Neural progenitor cell (in vitro differentiated cells): ENCODE measurements at regions not wholly inside any gene's neighbourhood (a gene's known extent, or its start where the extent isn't known, plus 50 kb on each side); places are given as distances from the start of the nearest gene placed in this dataset.

ENCODE experiments used
- DNase-seq: peaks from one replicate; pipeline ENCODE4 v3.0.0-alpha.2; 2016; ENCODE audit warnings: low spot score
- H2AFZ ChIP-seq: fragments of 200-600 bp; sonication (generic); replicated peaks from 2 replicates; pipeline ENCODE4 v1.6.1; 2016; ENCODE audit warnings: antibody characterized with exemption
- H3F3A ChIP-seq: fragments of 200-600 bp; sonication (generic); 2 replicates; pipeline ENCODE4 v1.6.1; 2016; ENCODE audit warnings: antibody characterized with exemption, low read depth
- H3K27ac ChIP-seq: fragments of 200-600 bp; sonication (generic); 2 replicates; pipeline ENCODE4 v1.5.1; 2016; ENCODE audit warnings: mild to moderate bottlenecking
- H3K27me3 ChIP-seq: fragments of 200-600 bp; sonication (generic); 2 replicates; pipeline ENCODE4 v1.6.1; 2016; ENCODE audit warnings: mild to moderate bottlenecking, moderate library complexity
- H3K36me3 ChIP-seq: fragments of 200-600 bp; sonication (generic); 2 replicates; pipeline ENCODE4 v1.5.1; 2016
- H3K4me1 ChIP-seq: fragments of 200-600 bp; sonication (generic); 2 replicates; pipeline ENCODE4 v1.6.1; 2016; ENCODE audit warnings: mixed run types
- H3K4me2 ChIP-seq: fragments of 200-600 bp; sonication (generic); 2 replicates; pipeline ENCODE4 v1.6.1; 2016
- H3K4me3 ChIP-seq: fragments of 200-600 bp; sonication (generic); 2 replicates; pipeline ENCODE4 v1.5.1; 2016
- H3K79me2 ChIP-seq: fragments of 200-600 bp; sonication (generic); 2 replicates; pipeline ENCODE4 v1.6.1; 2016; ENCODE audit warnings: low read depth
- H3K9ac ChIP-seq: fragments of 200-600 bp; sonication (generic); 2 replicates; pipeline ENCODE4 v1.6.1; 2016
- H3K9me3 ChIP-seq: fragments of 200-600 bp; sonication (generic); 2 replicates; pipeline ENCODE4 v1.5.1; 2016; ENCODE audit warnings: low read depth
- H4K20me1 ChIP-seq: fragments of 200-600 bp; sonication (generic); 2 replicates; pipeline ENCODE4 v1.6.1; 2016; ENCODE audit warnings: low read depth
- H3K27ac Mint-ChIP-seq: 3 replicates; pipeline ENCODE4 v1.8.0; 2021; ENCODE audit warnings: mixed read lengths
- H3K27me3 Mint-ChIP-seq: 2 replicates; pipeline ENCODE4 v1.8.0; 2022; ENCODE audit warnings: low read depth, mild to moderate bottlenecking, inconsistent platforms, moderate library complexity, mixed read lengths; ENCODE audit not compliant: insufficient read depth
- H3K36me3 Mint-ChIP-seq: 3 replicates; pipeline ENCODE4 v1.8.0; 2021; ENCODE audit warnings: mixed read lengths
- H3K4me1 Mint-ChIP-seq: 3 replicates; pipeline ENCODE4 v1.8.0; 2021; ENCODE audit warnings: mixed read lengths
- H3K4me3 Mint-ChIP-seq: 3 replicates; pipeline ENCODE4 v1.8.0; 2021; ENCODE audit warnings: mild to moderate bottlenecking, moderate library complexity, mixed read lengths
- H3K9me3 Mint-ChIP-seq: 3 replicates; pipeline ENCODE4 v1.8.0; 2020; ENCODE audit warnings: mixed read lengths
- EZH2 ChIP-seq: fragments of 200-600 bp; sonication (generic); IDR thresholded peaks from 2 replicates; pipeline ENCODE4 v1.6.1; 2017; ENCODE audit warnings: antibody characterized with exemption, mild to moderate bottlenecking, moderate library complexity
- EZH2phosphoT487 ChIP-seq: fragments of 200-600 bp; sonication (generic); IDR thresholded peaks from 2 replicates; pipeline ENCODE4 v1.6.1; 2017; ENCODE audit warnings: antibody characterized with exemption
- TF ChIP-seq, protein P1 (sequence below): fragments of 200-600 bp; sonication (generic); IDR thresholded peaks from 2 replicates; pipeline ENCODE4 v1.5.1; 2017; ENCODE audit warnings: antibody characterized with exemption, mild to moderate bottlenecking

DNA sequence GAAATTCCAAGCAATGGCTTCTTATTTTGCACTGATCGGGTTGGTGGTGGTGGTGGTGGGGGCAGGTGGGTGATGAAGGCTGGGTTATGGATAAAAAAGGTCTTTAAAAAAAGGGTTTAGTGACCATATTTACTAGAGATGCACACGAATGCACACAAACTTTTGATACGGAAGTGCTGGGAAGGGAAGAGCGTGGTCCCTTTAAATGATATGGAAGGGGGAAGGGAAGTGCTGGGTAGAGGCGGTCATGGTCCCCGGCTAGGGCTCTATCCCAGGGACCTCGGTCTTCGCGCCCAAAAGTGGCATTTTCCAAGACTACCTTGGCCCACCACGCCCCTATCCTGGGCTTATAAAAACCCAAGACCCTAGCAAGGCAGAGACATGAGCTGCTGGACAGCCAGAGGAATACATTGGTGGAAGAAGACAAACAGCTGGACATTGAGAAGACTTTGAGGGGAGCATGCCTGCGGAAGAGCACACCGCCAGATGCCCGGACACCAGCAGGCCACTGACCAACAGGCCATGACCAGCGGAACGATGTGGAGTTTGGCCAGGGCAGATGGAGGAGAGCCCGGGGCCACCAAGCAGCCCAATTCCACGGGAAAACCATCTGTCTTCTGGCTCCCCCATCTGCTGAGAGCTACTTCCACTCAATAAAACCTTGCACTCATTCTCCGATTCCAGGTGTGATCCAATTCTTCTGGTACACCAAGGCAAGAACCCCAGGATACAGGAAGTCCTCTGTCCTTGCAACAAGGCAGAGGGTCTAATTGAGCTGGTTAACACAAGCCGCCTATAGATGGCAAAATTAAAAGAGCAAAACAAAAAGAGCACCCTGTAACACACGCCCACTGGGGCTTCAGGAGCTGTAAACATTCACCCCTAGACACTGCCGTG, 1720.2 kb downstream of the MRPL39 start:
- Histone ChIP-seq H3F3A (no peaks in the 10 kb centered on the region), H3K9me3 (no peaks in the 10 kb centered on the region), H3K79me2 (no peaks in the 10 kb centered on the region), H2AFZ (no peak overlapping the region), H3K4me3 (no peak overlapping the region), H3K27ac (no peak overlapping the region), H3K4me2 (no peak overlapping the region), H4K20me1 (no peaks in the 10 kb centered on the region), H3K9ac (no peak overlapping the region), H3K4me1 (no peaks in the 10 kb centered on the region), H3K36me3 (no peaks in the 10 kb centered on the region), H3K27me3 (no peaks in the 10 kb centered on the region)
- TF ChIP-seq, protein P1, sequence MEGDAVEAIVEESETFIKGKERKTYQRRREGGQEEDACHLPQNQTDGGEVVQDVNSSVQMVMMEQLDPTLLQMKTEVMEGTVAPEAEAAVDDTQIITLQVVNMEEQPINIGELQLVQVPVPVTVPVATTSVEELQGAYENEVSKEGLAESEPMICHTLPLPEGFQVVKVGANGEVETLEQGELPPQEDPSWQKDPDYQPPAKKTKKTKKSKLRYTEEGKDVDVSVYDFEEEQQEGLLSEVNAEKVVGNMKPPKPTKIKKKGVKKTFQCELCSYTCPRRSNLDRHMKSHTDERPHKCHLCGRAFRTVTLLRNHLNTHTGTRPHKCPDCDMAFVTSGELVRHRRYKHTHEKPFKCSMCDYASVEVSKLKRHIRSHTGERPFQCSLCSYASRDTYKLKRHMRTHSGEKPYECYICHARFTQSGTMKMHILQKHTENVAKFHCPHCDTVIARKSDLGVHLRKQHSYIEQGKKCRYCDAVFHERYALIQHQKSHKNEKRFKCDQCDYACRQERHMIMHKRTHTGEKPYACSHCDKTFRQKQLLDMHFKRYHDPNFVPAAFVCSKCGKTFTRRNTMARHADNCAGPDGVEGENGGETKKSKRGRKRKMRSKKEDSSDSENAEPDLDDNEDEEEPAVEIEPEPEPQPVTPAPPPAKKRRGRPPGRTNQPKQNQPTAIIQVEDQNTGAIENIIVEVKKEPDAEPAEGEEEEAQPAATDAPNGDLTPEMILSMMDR = no peak
- TF ChIP-seq EZH2phosphoT487 (no peak), EZH2 (no peak)
- DNase-seq = no peak
- Mint-ChIP-seq H3K36me3 (no peaks in the 10 kb centered on the region), H3K4me3 (no peak overlapping the region), H3K4me1 (no peaks in the 10 kb centered on the region), H3K27me3 (no peaks in the 10 kb centered on the region), H3K9me3 (no peaks in the 10 kb centered on the region), H3K27ac (no peak overlapping the region)

DNA sequence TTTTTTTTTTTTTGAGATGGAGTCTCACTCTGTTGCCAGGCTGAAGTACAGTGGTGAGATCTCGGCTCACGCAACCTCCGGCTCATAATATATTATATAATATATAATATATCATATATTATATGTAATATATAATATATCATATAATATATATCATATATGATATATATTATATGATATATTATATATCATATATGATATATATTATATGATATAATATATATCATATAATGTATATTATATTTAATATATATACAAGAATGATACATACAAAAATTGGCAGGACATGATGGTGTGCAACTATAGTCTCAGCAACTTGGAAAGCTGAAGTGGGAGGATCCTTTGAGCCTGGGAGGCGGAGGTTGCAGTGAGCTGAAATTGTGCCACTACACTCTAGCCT, 1725.5 kb downstream of the MRPL39 start:
- Mint-ChIP-seq H3K36me3 (no peaks in the 10 kb centered on the region), H3K9me3 (peaks cover 2% of the 10 kb centered on the region), H3K27me3 (no peaks in the 10 kb centered on the region), H3K27ac (no peak overlapping the region), H3K4me3 (no peak overlapping the region), H3K4me1 (no peaks in the 10 kb centered on the region)
- no peaks in the 10 kb centered on the region for H3K36me3 ChIP-seq
- H3K9me3 ChIP-seq = peaks cover 6% of the 10 kb centered on the region
- no peak for TF ChIP-seq EZH2phosphoT487
- TF ChIP-seq EZH2 = no peak
- TF ChIP-seq, protein P1 = no peak
- H2AFZ ChIP-seq = no peak overlapping the region
- no peak overlapping the region for H3K4me3 ChIP-seq
- H3K27me3 ChIP-seq = no peaks in the 10 kb centered on the region
- H3K79me2 ChIP-seq = no peaks in the 10 kb centered on the region
- no peak for DNase-seq
- H3F3A ChIP-seq = no peaks in the 10 kb centered on the region
- no peaks in the 10 kb centered on the region for H4K20me1 ChIP-seq
- H3K9ac ChIP-seq = no peak overlapping the region
- no peak overlapping the region for H3K27ac ChIP-seq
- no peak overlapping the region for H3K4me2 ChIP-seq
- H3K4me1 ChIP-seq = no peaks in the 10 kb centered on the region

DNA sequence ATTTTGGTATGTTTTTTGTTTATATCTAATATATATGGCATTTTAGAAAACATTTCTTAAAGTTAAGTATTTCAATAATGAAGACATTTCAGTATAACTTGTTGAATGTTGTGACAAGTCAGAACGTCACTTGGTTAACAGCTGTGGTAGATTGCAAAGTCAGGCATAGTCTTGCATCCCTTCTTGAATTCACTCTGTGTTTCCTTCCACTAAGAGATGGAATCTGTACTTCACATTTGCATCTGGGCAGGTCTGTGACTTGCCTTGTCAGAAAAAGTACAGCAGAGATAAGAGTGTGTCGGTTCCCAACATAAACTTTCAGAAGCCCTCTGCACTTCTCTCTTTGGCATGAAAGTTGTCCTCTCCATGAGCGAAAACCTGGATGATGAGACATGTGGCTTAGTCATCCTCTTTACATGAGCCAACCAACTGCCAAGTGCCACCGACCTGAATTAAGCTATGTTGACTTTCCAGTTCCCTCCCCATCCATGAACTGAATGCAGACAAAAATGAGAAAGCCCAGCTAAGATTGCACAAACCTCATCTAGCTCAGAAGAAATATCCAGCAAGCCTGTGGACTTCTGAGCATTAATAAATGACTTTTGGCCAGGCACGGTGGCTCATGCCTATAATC, 1730.2 kb downstream of the MRPL39 start:
- peaks cover 5% of the 10 kb centered on the region for H3K9me3 Mint-ChIP-seq
- Histone ChIP-seq H3K27ac (no peak overlapping the region), H3K4me2 (no peak overlapping the region), H3K4me3 (no peak overlapping the region), H3K36me3 (no peaks in the 10 kb centered on the region), H3K9ac (no peak overlapping the region), H3K79me2 (no peaks in the 10 kb centered on the region), H2AFZ (no peak overlapping the region), H3K9me3 (peaks cover 6% of the 10 kb centered on the region), H4K20me1 (no peaks in the 10 kb centered on the region), H3F3A (no peaks in the 10 kb centered on the region), H3K27me3 (no peaks in the 10 kb centered on the region), H3K4me1 (no peaks in the 10 kb centered on the region)
- no peaks in the 10 kb centered on the region for H3K4me1 Mint-ChIP-seq
- no peak for TF ChIP-seq EZH2
- H3K36me3 Mint-ChIP-seq = no peaks in the 10 kb centered on the region
- DNase-seq = no peak
- H3K27me3 Mint-ChIP-seq = no peaks in the 10 kb centered on the region
- H3K4me3 Mint-ChIP-seq = no peak overlapping the region
- no peak overlapping the region for H3K27ac Mint-ChIP-seq

DNA sequence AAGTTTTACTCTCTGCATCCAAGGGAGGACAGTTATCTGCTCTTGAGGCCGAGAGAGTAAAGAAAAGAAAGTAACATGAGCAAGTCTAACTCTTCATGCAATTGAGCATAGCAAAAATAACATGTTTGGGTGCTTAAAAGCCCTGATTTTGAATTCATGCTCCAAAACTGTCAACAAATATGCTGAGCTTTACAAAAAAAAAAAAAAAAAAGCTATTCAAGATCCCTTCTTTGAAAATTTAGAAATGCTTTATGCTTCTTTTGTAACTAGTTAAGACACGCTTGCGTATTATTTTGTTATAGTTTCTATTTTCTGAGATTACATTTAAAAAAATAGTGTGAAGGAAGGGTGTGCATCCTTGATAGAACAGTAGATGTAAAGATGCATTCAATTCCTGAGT, 1733.0 kb downstream of the MRPL39 start:
- Histone ChIP-seq H2AFZ (no peak overlapping the region), H3K36me3 (no peaks in the 10 kb centered on the region), H4K20me1 (no peaks in the 10 kb centered on the region), H3K9ac (no peak overlapping the region), H3K9me3 (peaks cover 11% of the 10 kb centered on the region), H3K27me3 (no peaks in the 10 kb centered on the region), H3K4me2 (no peak overlapping the region), H3K4me3 (no peak overlapping the region), H3F3A (no peaks in the 10 kb centered on the region), H3K79me2 (no peaks in the 10 kb centered on the region), H3K27ac (no peak overlapping the region), H3K4me1 (no peaks in the 10 kb centered on the region)
- no peak overlapping the region for H3K4me3 Mint-ChIP-seq
- no peak for TF ChIP-seq EZH2phosphoT487
- TF ChIP-seq, protein P1 = no peak
- TF ChIP-seq EZH2 = no peak
- H3K36me3 Mint-ChIP-seq = no peaks in the 10 kb centered on the region
- no peaks in the 10 kb centered on the region for H3K27me3 Mint-ChIP-seq
- DNase-seq = no peak
- H3K9me3 Mint-ChIP-seq = peaks cover 5% of the 10 kb centered on the region
- H3K4me1 Mint-ChIP-seq = no peaks in the 10 kb centered on the region
- no peak overlapping the region for H3K27ac Mint-ChIP-seq
